ENCODE measurements at regions not wholly inside any gene's neighbourhood (a gene's known extent, or its start where the extent isn't known, plus 50 kb on each side); places are given as distances from the start of the nearest gene placed in this dataset.

GRCh38 chr5:30209755-30210154 is 983.7 kb upstream of the CDH6 start:
- no peak for TF ChIP-seq POLR2A (IDR thresholded peaks at IDR 0.05)
- TF ChIP-seq CTCF (IDR thresholded peaks at IDR 0.05): no peak
